CD4-positive, alpha-beta memory T cell (primary cell): ENCODE measurements at regions not wholly inside any gene's neighbourhood (a gene's known extent, or its start where the extent isn't known, plus 50 kb on each side); places are given as distances from the start of the nearest gene placed in this dataset.
A peak's percentile ranks its signal among the peaks of the same experiment; 100 is the strongest.

Source experiments
- CTCF ChIA-PET: fragments of 350-600 bp; sonication (Branson Sonifier 250); formaldehyde crosslinking; loops from one replicate; lab custom pipeline; 2021; ENCODE audit warnings: inconsistent platforms; ENCODE audit not compliant: partially characterized antibody; lab: Charles Lee
- POLR2A ChIA-PET: fragments of 350-600 bp; sonication (Branson Sonifier 250); formaldehyde crosslinking; loops from one replicate; lab custom pipeline; 2021; ENCODE audit not compliant: partially characterized antibody; lab: Charles Lee
- DNase-seq, 5 donors: peaks; one replicate each; pipeline versions ENCODE4 v3.0.0 to v3.0.0-alpha.2; 2020 to 2022; ENCODE audit warnings: mixed read lengths in 1 of 5
- H3K27ac ChIP-seq: one replicate; pipeline ENCODE4 v1.7.0; 2013; ENCODE audit warnings: low read depth, low read length
- H3K27me3 ChIP-seq: 2 replicates; pipeline ENCODE4 v1.7.0; 2013; ENCODE audit warnings: mild to moderate bottlenecking, low read length, moderate library complexity; ENCODE audit not compliant: insufficient read depth
- H3K36me3 ChIP-seq: 2 replicates; pipeline ENCODE4 v1.7.0; 2013; ENCODE audit warnings: mild to moderate bottlenecking, low read length, moderate library complexity; ENCODE audit not compliant: insufficient read depth
- H3K4me1 ChIP-seq: 2 replicates; pipeline ENCODE4 v1.7.0; 2013; ENCODE audit warnings: mild to moderate bottlenecking, low read length, moderate library complexity; ENCODE audit not compliant: insufficient read depth
- H3K4me3 ChIP-seq, 2 donors: one replicate each; pipeline ENCODE4 v1.7.0; 2013; ENCODE audit warnings: low read length in 2 of 2, mild to moderate bottlenecking in 1 of 2
- H3K9me3 ChIP-seq, 2 donors: one replicate each; pipeline ENCODE4 v1.7.0; 2013; ENCODE audit warnings: low read length in 2 of 2, control low read depth in 1 of 2; ENCODE audit not compliant: control insufficient read depth in 1 of 2
- H3K27ac Mint-ChIP-seq, 7 donors: one replicate each; pipeline ENCODE4 v1.8.0; 2020 to 2021; ENCODE audit warnings: mixed read lengths in 7 of 7, mild to moderate bottlenecking in 6 of 7, inconsistent platforms in 3 of 7, moderate library complexity in 3 of 7
- H3K27me3 Mint-ChIP-seq, 2 donors: one replicate each; pipeline ENCODE4 v1.8.0; 2020 to 2021; ENCODE audit warnings: mixed read lengths in 2 of 2
- H3K36me3 Mint-ChIP-seq, 2 donors: one replicate each; pipeline ENCODE4 v1.8.0; 2020 to 2021; ENCODE audit warnings: mixed read lengths in 2 of 2, inconsistent platforms in 1 of 2, mild to moderate bottlenecking in 1 of 2
- H3K4me1 Mint-ChIP-seq, 4 donors: one replicate each; pipeline ENCODE4 v1.8.0; 2020 to 2021; ENCODE audit warnings: mixed read lengths in 4 of 4, mild to moderate bottlenecking in 1 of 4
- H3K4me3 Mint-ChIP-seq, 8 donors: one replicate each; pipeline ENCODE4 v1.8.0; 2020 to 2021; ENCODE audit warnings: mixed read lengths in 8 of 8, mild to moderate bottlenecking in 7 of 8, moderate library complexity in 6 of 8, inconsistent platforms in 3 of 8
- H3K9me3 Mint-ChIP-seq, 8 donors: one replicate each; pipeline ENCODE4 v1.8.0; 2020 to 2021; ENCODE audit warnings: mixed read lengths in 8 of 8, mild to moderate bottlenecking in 5 of 8, inconsistent platforms in 3 of 8, moderate library complexity in 1 of 8
- intact Hi-C: fragments of 100-400 bp; cut with micrococcal nuclease; formaldehyde crosslinking; loops from one replicate; pipeline ENCODE4 v1.15.1; 2023

- Histone ChIP-seq H3K4me1 (no peaks in the 10 kb centered on the region), H3K9me3 (no peaks in the 10 kb centered on the region), H3K27me3 (no peaks in the 10 kb centered on the region), H3K4me3 (no peak overlapping the region), H3K27ac (no peak overlapping the region), H3K36me3 (no peaks in the 10 kb centered on the region)
- Mint-ChIP-seq H3K27me3 (peaks cover 2% of the 10 kb centered on the region in 2 donors), H3K27ac (no peak overlapping the region), H3K9me3 (no peaks in the 10 kb centered on the region), H3K4me1 (no peaks in the 10 kb centered on the region), H3K4me3 (no peak overlapping the region), H3K36me3 (no peaks in the 10 kb centered on the region)
- ChIA-PET CTCF (no interaction called here), POLR2A (no interaction called here)
- intact Hi-C loops, result no loop called here
- no peak for DNase-seq
Observed at GRCh38 chr2:121830809-121831208, 75.4 kb downstream of the TSN start.

DNA sequence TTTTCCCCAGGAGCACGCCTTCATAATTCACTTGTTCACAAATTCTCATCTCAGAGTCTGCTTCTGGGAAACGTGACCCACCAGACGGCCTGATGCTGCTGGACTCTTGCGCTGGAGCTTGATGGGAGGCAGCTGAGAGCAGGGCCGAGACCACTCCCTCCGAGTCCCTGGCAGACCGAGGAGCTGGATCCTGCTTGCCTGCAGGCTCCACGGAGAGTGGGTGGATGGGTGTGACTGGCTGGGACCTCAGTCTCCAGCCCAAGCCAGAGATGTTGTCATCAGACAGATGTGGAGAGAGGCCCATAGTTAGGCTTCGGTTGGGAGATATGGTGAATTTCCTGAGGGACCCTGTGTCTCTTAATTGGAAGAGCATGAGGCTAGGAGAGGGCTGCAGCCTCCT is 76.4 kb downstream of the TSN start:
- Mint-ChIP-seq H3K4me3 (no peak overlapping the region), H3K27ac (no peak overlapping the region), H3K4me1 (no peaks in the 10 kb centered on the region), H3K27me3 (peaks cover 3 to 5% of the 10 kb centered on the region in 2 donors), H3K9me3 (no peaks in the 10 kb centered on the region), H3K36me3 (no peaks in the 10 kb centered on the region)
- Histone ChIP-seq H3K27me3 (no peaks in the 10 kb centered on the region), H3K27ac (no peak overlapping the region), H3K9me3 (no peaks in the 10 kb centered on the region), H3K4me1 (no peaks in the 10 kb centered on the region), H3K4me3 (no peak overlapping the region), H3K36me3 (no peaks in the 10 kb centered on the region)
- intact Hi-C loops, result no loop called here
- ChIA-PET CTCF (interaction anchor here (0.6 to 0.8 kb wide), 2 partner anchors 23 to 301 kb away, joined by 3 to 4 read pairs; partner anchors contain the start of gene RNU4ATAC), POLR2A (no interaction called here)
- DNase-seq, result no peak

GRCh38 chr2:121832412-121833357 is 77.2 kb downstream of the TSN start:
- no peak overlapping the region for H3K27ac Mint-ChIP-seq
- no peaks in the 10 kb centered on the region for H3K36me3 Mint-ChIP-seq
- no peaks in the 10 kb centered on the region for H3K36me3 ChIP-seq
- H3K27ac ChIP-seq, result no peak overlapping the region
- H3K4me1 ChIP-seq, result no peaks in the 10 kb centered on the region
- H3K9me3 Mint-ChIP-seq, result no peaks in the 10 kb centered on the region
- peaks cover 3 to 7% of the 10 kb centered on the region in 2 donors for H3K27me3 Mint-ChIP-seq
- POLR2A ChIA-PET, result no interaction called here
- H3K4me3 Mint-ChIP-seq, result no peak overlapping the region
- DNase-seq, result no peak
- H3K9me3 ChIP-seq, result no peaks in the 10 kb centered on the region
- no peaks in the 10 kb centered on the region for H3K27me3 ChIP-seq
- no peak overlapping the region for H3K4me3 ChIP-seq
- intact Hi-C loops, result no loop called here
- no peaks in the 10 kb centered on the region for H3K4me1 Mint-ChIP-seq
- CTCF ChIA-PET, result interaction anchor here (0.8 kb wide), 1 partner anchor 22 kb away, joined by 4 read pairs; no protein-coding TSS in a partner anchor

- DNase-seq, result no peak
- no peak overlapping the region for H3K4me3 Mint-ChIP-seq
- ChIA-PET POLR2A (no interaction called here), CTCF (no interaction called here)
- Histone ChIP-seq H3K27ac (no peak overlapping the region), H3K9me3 (no peaks in the 10 kb centered on the region), H3K4me3 (no peak overlapping the region), H3K27me3 (no peaks in the 10 kb centered on the region), H3K36me3 (no peaks in the 10 kb centered on the region), H3K4me1 (no peaks in the 10 kb centered on the region)
- peaks cover 3 to 7% of the 10 kb centered on the region in 2 donors for H3K27me3 Mint-ChIP-seq
- no peak overlapping the region for H3K27ac Mint-ChIP-seq
- no peaks in the 10 kb centered on the region for H3K36me3 Mint-ChIP-seq
- no peaks in the 10 kb centered on the region for H3K4me1 Mint-ChIP-seq
- intact Hi-C loops, result no loop called here
- H3K9me3 Mint-ChIP-seq, result no peaks in the 10 kb centered on the region
Observed at GRCh38 chr2:121833358-121833723, 77.9 kb downstream of the TSN start.

DNA sequence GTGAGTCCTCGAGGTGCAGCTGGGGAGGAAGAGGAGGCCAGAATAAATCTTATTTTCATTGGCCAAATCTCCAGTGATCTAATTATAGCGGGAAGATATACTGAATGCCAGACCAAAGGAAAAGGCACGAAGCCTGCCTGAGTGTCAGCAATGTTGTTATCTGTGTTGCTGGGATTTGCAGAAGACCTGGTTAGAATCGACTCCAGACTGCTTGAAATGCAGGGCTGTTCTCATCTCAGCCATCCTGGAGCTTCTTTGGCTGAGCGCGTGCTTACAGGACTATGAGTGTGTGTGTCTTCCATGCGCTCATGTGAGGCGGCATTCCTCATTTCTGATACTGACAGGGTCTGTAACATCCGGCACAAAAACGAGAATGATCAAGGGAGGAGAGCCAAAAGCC is 81.2 kb downstream of the TSN start:
- Histone ChIP-seq H3K27ac (no peak overlapping the region), H3K27me3 (no peaks in the 10 kb centered on the region), H3K36me3 (no peaks in the 10 kb centered on the region), H3K4me3 (no peak overlapping the region), H3K9me3 (no peaks in the 10 kb centered on the region), H3K4me1 (no peaks in the 10 kb centered on the region)
- no peaks in the 10 kb centered on the region for H3K36me3 Mint-ChIP-seq
- no peak overlapping the region for H3K27ac Mint-ChIP-seq
- CTCF ChIA-PET, result interaction anchor here (0.7 kb wide), 1 partner anchor 28 kb away, joined by 3 read pairs; no protein-coding TSS in a partner anchor
- no peaks in the 10 kb centered on the region for H3K9me3 Mint-ChIP-seq
- no peaks in the 10 kb centered on the region for H3K4me1 Mint-ChIP-seq
- DNase-seq, result no peak
- intact Hi-C loops, result no loop called here
- H3K27me3 Mint-ChIP-seq, result peaks cover 5 to 6% of the 10 kb centered on the region in 2 donors
- H3K4me3 Mint-ChIP-seq, result no peak overlapping the region
- POLR2A ChIA-PET, result no interaction called here

DNA sequence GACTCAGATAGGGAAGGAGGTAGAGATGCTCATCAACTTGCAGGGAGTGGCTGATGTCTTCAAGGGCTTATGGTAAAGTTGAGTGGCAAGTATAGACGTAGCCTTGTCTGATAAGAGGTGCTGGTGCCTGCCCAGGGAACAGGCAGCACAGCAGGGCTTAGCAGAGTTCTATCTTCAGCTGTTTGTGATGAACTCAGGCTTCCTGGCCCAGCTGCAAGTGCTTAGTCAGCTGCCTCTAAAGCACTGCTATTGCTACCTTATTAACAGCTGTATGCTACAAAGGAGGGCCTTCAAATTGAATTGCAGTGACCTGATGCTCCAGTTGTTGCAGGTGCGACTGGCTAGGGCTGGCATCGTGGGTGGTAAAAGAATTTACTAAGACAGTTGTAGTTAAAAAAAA is 82.1 kb downstream of the TSN start:
- no peaks in the 10 kb centered on the region for H3K9me3 ChIP-seq
- Mint-ChIP-seq H3K9me3 (no peaks in the 10 kb centered on the region), H3K36me3 (no peaks in the 10 kb centered on the region), H3K27ac (peak overlapping the region in 1 of 7 donors; percentile 25), H3K4me1 (no peaks in the 10 kb centered on the region), H3K4me3 (no peak overlapping the region), H3K27me3 (peaks cover 5 to 6% of the 10 kb centered on the region in 2 donors)
- no peaks in the 10 kb centered on the region for H3K4me1 ChIP-seq
- no peak overlapping the region for H3K4me3 ChIP-seq
- POLR2A ChIA-PET, result no interaction called here
- DNase-seq, result no peak
- H3K27ac ChIP-seq, result no peak overlapping the region
- H3K27me3 ChIP-seq, result no peaks in the 10 kb centered on the region
- CTCF ChIA-PET, result no interaction called here
- intact Hi-C loops, result no loop called here
- no peaks in the 10 kb centered on the region for H3K36me3 ChIP-seq

DNA sequence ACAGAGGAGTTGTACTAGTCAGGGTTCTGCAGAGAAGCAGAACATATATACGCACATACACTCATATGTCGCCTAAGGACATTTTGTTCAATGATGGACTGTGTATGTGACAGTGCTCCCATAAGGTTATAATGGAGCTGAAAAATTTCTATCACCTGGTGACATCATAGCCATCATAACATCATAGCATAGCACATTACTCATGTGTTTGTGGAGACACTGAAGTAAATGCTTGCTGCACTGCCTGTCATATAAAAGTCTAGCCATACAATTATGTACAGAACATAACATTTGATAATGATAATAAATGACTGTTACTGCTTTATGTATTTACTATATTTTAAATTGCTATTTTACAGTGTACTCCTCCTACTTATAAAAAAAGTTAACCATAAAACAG is 83.1 kb downstream of the TSN start:
- Mint-ChIP-seq H3K4me1 (no peaks in the 10 kb centered on the region), H3K27ac (no peak overlapping the region), H3K36me3 (no peaks in the 10 kb centered on the region), H3K9me3 (no peaks in the 10 kb centered on the region), H3K27me3 (peaks cover 4 to 6% of the 10 kb centered on the region in 2 donors), H3K4me3 (no peak overlapping the region)
- DNase-seq, result no peak
- no peak overlapping the region for H3K4me3 ChIP-seq
- POLR2A ChIA-PET, result no interaction called here
- CTCF ChIA-PET, result no interaction called here
- H3K4me1 ChIP-seq, result no peaks in the 10 kb centered on the region
- H3K36me3 ChIP-seq, result no peaks in the 10 kb centered on the region
- no peaks in the 10 kb centered on the region for H3K9me3 ChIP-seq
- H3K27ac ChIP-seq, result no peak overlapping the region
- intact Hi-C loops, result no loop called here
- no peaks in the 10 kb centered on the region for H3K27me3 ChIP-seq
